HEK293 (cell line): ENCODE measurements at regions not wholly inside any gene's neighbourhood (a gene's known extent, or its start where the extent isn't known, plus 50 kb on each side); places are given as distances from the start of the nearest gene placed in this dataset.
A peak's percentile ranks its signal among the peaks of the same experiment; 100 is the strongest.

Experiments used
- GLI2 ChIP-seq: fragments of 450-650 bp; formaldehyde crosslinking; IDR thresholded peaks from 2 replicates; pipeline ENCODE4; 2017; ENCODE audit warnings: missing biosample characterization, missing genetic modification characterization, low read depth, borderline replicate concordance
- HIC1 ChIP-seq: fragments of 450-650 bp; formaldehyde crosslinking; IDR thresholded peaks from 2 replicates; pipeline ENCODE4 v1.5.1; 2016; ENCODE audit warnings: missing biosample characterization, missing genetic modification characterization
- KLF9 ChIP-seq: fragments of 450-650 bp; formaldehyde crosslinking; IDR thresholded peaks from 2 replicates; pipeline ENCODE4 v1.5.1; 2016; ENCODE audit warnings: missing biosample characterization, missing genetic modification characterization, low read depth
- MZF1 ChIP-seq: fragments of 450-650 bp; formaldehyde crosslinking; IDR thresholded peaks from 2 replicates; pipeline ENCODE4 v1.5.1; 2017; ENCODE audit warnings: missing biosample characterization, missing genetic modification characterization, borderline replicate concordance
- REPIN1 ChIP-seq: fragments of 450-650 bp; formaldehyde crosslinking; IDR thresholded peaks from 2 replicates; pipeline ENCODE4 v1.5.1; 2017; ENCODE audit warnings: missing biosample characterization, missing genetic modification characterization, low read depth
- ZBTB48 ChIP-seq: fragments of 450-650 bp; formaldehyde crosslinking; IDR thresholded peaks from 2 replicates; pipeline ENCODE4 v1.5.1; 2016; ENCODE audit warnings: missing biosample characterization, missing genetic modification characterization
- ZBTB8A ChIP-seq: fragments of 450-650 bp; formaldehyde crosslinking; IDR thresholded peaks from 2 replicates; pipeline ENCODE4 v1.5.1; 2016; ENCODE audit warnings: missing biosample characterization, missing genetic modification characterization
- ZFP37 ChIP-seq: fragments of 450-650 bp; formaldehyde crosslinking; IDR thresholded peaks from 2 replicates; pipeline ENCODE4 v1.5.1; 2016; ENCODE audit warnings: missing biosample characterization, missing genetic modification characterization
- ZFP69B ChIP-seq: fragments of 450-650 bp; formaldehyde crosslinking; IDR thresholded peaks from 2 replicates; pipeline ENCODE4 v1.5.1; 2016; ENCODE audit warnings: missing biosample characterization, missing genetic modification characterization
- ZNF175 ChIP-seq: fragments of 450-650 bp; formaldehyde crosslinking; IDR thresholded peaks from 2 replicates; pipeline ENCODE4 v1.5.1; 2016; ENCODE audit warnings: missing biosample characterization, missing genetic modification characterization
- ZNF184 ChIP-seq: fragments of 450-650 bp; IDR thresholded peaks from 2 replicates; pipeline ENCODE4 v1.5.1; 2018; ENCODE audit warnings: missing biosample characterization, mild to moderate bottlenecking, missing genetic modification characterization
- ZNF221 ChIP-seq: fragments of 450-650 bp; formaldehyde crosslinking; IDR thresholded peaks from 2 replicates; pipeline ENCODE4 v1.5.1; 2017; ENCODE audit warnings: missing biosample characterization, missing genetic modification characterization, borderline replicate concordance
- ZNF223 ChIP-seq: fragments of 450-650 bp; formaldehyde crosslinking; IDR thresholded peaks from 2 replicates; pipeline ENCODE4 v1.5.1; 2016; ENCODE audit warnings: missing biosample characterization, missing genetic modification characterization
- ZNF266 ChIP-seq: fragments of 450-650 bp; formaldehyde crosslinking; IDR thresholded peaks from 2 replicates; pipeline ENCODE4 v1.5.1; 2016; ENCODE audit warnings: missing biosample characterization, missing genetic modification characterization, low read depth
- ZNF292 ChIP-seq: fragments of 450-650 bp; formaldehyde crosslinking; IDR thresholded peaks from 2 replicates; pipeline ENCODE4 v1.5.1; 2016; ENCODE audit warnings: low read depth, missing biosample characterization, missing genetic modification characterization, borderline replicate concordance
- ZNF302 ChIP-seq: fragments of 450-650 bp; formaldehyde crosslinking; IDR thresholded peaks from 2 replicates; pipeline ENCODE4 v1.5.1; 2016; ENCODE audit warnings: missing biosample characterization, missing genetic modification characterization, low read depth
- ZNF426 ChIP-seq: fragments of 450-650 bp; formaldehyde crosslinking; IDR thresholded peaks from 2 replicates; pipeline ENCODE4 v1.5.1; 2017; ENCODE audit warnings: missing biosample characterization, missing genetic modification characterization, mild to moderate bottlenecking, inconsistent platforms, moderate library complexity
- ZNF473 ChIP-seq: fragments of 450-650 bp; formaldehyde crosslinking; IDR thresholded peaks from 2 replicates; pipeline ENCODE4 v1.5.1; 2017; ENCODE audit warnings: missing biosample characterization, missing genetic modification characterization
- ZNF48 ChIP-seq: fragments of 450-650 bp; formaldehyde crosslinking; IDR thresholded peaks from 2 replicates; pipeline ENCODE4 v1.5.1; 2016; ENCODE audit warnings: missing biosample characterization, missing genetic modification characterization
- ZNF501 ChIP-seq: fragments of 450-650 bp; formaldehyde crosslinking; IDR thresholded peaks from 2 replicates; pipeline ENCODE4 v1.5.1; 2016; ENCODE audit warnings: missing biosample characterization, missing genetic modification characterization
- ZNF518A ChIP-seq: fragments of 450-650 bp; formaldehyde crosslinking; conservative IDR thresholded peaks from 2 replicates; pipeline ENCODE4 v1.5.1; 2016; ENCODE audit warnings: low read depth, missing biosample characterization, missing genetic modification characterization
- ZNF560 ChIP-seq: fragments of 450-650 bp; formaldehyde crosslinking; IDR thresholded peaks from 2 replicates; pipeline ENCODE4 v1.5.1; 2017; ENCODE audit warnings: missing biosample characterization, missing genetic modification characterization, borderline replicate concordance
- ZNF610 ChIP-seq: fragments of 450-650 bp; formaldehyde crosslinking; IDR thresholded peaks from 2 replicates; pipeline ENCODE4 v1.5.1; 2016; ENCODE audit warnings: missing biosample characterization, missing genetic modification characterization, borderline replicate concordance
- ZNF658 ChIP-seq: fragments of 450-650 bp; formaldehyde crosslinking; IDR thresholded peaks from 2 replicates; pipeline ENCODE4; 2016; ENCODE audit warnings: missing biosample characterization, missing genetic modification characterization
- ZNF707 ChIP-seq: fragments of 450-650 bp; formaldehyde crosslinking; IDR thresholded peaks from 2 replicates; pipeline ENCODE4 v1.5.1; 2016; ENCODE audit warnings: missing biosample characterization, missing genetic modification characterization
- ZNF747 ChIP-seq: fragments of 450-650 bp; formaldehyde crosslinking; IDR thresholded peaks from 2 replicates; pipeline ENCODE4 v1.5.1; 2016; ENCODE audit warnings: missing biosample characterization, missing genetic modification characterization
- ZSCAN16 ChIP-seq: fragments of 450-650 bp; formaldehyde crosslinking; IDR thresholded peaks from 2 replicates; pipeline ENCODE4 v1.5.1; 2016; ENCODE audit warnings: missing biosample characterization, missing genetic modification characterization
- TF ChIP-seq, protein P1 (sequence below): fragments of 450-650 bp; formaldehyde crosslinking; IDR thresholded peaks from 2 replicates; pipeline ENCODE4 v1.5.1; 2016; ENCODE audit warnings: missing biosample characterization, missing genetic modification characterization, low read depth
- TF ChIP-seq, protein P2 (sequence below): fragments of 450-650 bp; formaldehyde crosslinking; IDR thresholded peaks from 2 replicates; pipeline ENCODE4 v1.5.1; 2016; ENCODE audit warnings: missing biosample characterization, missing genetic modification characterization

DNA sequence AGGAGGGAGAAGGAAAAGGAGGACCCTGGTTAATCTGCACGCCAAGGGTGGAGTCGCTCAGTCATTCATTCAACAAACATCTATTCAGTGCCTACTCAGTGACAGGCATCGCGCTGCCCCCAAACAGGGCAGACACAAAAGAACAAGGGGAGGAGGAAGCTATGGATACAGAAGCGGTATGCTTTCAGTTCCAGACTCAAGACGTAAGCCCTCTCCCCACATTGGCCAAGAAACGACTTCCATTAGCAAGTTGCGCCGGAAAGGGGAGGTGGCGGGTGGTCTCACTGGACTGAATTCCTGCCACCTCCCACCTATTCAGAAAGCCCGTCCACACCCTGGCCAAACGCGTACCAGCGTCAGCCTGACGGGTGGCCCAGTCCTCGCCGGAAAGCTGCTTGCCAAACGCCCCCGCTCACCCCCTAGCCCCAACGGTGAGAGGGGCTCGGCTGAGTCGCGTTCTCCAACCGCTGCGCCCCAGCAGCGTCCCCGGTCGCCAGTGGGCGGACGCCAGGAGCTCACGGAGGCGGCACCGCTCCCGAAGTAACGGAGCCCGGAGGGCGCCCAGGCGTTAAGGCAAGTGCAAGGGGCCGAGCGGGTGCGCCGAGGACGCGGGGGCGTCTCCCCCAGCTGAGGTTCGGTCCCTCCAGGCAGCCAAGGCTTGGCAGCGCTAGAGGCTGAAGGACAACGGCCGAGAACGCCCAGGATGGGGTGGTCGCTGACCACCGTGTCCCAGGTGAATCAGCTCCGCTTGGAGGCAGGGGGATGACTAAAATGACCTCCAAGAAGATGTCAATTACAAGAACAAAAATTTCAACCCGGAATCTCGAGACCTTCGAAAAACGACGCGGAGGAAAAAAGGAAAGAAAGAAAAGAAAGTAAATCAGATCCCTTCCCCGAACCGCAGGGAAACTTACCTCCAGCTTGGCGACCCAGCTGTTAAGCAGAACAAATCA is 470.7 kb downstream of the SOX9 start (continued):
- TF ChIP-seq ZNF610 = no peak
- TF ChIP-seq GLI2 (tag by site-specific recombination) = no peak
- no peak for TF ChIP-seq ZFP37 (tag by site-specific recombination)
- TF ChIP-seq ZNF518A = no peak
- TF ChIP-seq ZNF221 (tag by site-specific recombination) = no peak
- no peak for TF ChIP-seq ZNF292 (tag by site-specific recombination)
- TF ChIP-seq, protein P1, sequence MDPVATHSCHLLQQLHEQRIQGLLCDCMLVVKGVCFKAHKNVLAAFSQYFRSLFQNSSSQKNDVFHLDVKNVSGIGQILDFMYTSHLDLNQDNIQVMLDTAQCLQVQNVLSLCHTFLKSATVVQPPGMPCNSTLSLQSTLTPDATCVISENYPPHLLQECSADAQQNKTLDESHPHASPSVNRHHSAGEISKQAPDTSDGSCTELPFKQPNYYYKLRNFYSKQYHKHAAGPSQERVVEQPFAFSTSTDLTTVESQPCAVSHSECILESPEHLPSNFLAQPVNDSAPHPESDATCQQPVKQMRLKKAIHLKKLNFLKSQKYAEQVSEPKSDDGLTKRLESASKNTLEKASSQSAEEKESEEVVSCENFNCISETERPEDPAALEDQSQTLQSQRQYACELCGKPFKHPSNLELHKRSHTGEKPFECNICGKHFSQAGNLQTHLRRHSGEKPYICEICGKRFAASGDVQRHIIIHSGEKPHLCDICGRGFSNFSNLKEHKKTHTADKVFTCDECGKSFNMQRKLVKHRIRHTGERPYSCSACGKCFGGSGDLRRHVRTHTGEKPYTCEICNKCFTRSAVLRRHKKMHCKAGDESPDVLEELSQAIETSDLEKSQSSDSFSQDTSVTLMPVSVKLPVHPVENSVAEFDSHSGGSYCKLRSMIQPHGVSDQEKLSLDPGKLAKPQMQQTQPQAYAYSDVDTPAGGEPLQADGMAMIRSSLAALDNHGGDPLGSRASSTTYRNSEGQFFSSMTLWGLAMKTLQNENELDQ (tag by site-specific recombination) = no peak
- no peak for TF ChIP-seq REPIN1 (tag by site-specific recombination)
- TF ChIP-seq ZNF266 (tag by site-specific recombination) = no peak
- TF ChIP-seq ZNF426 = no peak
- TF ChIP-seq ZNF560 (tag by site-specific recombination) = no peak
- TF ChIP-seq ZBTB8A (tag by site-specific recombination) = peak; percentile 78
- TF ChIP-seq ZNF48 (tag by site-specific recombination) = no peak
- peak; percentile 63; the same call in 1 of the 2 replicates for TF ChIP-seq ZBTB48 (tag by site-specific recombination)
- TF ChIP-seq ZNF473 (tag by site-specific recombination) = no peak
- TF ChIP-seq ZNF223 = no peak
- TF ChIP-seq ZSCAN16 (tag by site-specific recombination) = no peak
- no peak for TF ChIP-seq ZNF501 (tag by site-specific recombination)
- TF ChIP-seq MZF1 (tag by site-specific recombination) = no peak
- no peak for TF ChIP-seq ZNF658 (tag by site-specific recombination)
- TF ChIP-seq ZFP69B (tag by site-specific recombination) = no peak
- TF ChIP-seq, protein P2, sequence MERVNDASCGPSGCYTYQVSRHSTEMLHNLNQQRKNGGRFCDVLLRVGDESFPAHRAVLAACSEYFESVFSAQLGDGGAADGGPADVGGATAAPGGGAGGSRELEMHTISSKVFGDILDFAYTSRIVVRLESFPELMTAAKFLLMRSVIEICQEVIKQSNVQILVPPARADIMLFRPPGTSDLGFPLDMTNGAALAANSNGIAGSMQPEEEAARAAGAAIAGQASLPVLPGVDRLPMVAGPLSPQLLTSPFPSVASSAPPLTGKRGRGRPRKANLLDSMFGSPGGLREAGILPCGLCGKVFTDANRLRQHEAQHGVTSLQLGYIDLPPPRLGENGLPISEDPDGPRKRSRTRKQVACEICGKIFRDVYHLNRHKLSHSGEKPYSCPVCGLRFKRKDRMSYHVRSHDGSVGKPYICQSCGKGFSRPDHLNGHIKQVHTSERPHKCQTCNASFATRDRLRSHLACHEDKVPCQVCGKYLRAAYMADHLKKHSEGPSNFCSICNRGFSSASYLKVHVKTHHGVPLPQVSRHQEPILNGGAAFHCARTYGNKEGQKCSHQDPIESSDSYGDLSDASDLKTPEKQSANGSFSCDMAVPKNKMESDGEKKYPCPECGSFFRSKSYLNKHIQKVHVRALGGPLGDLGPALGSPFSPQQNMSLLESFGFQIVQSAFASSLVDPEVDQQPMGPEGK (tag by site-specific recombination) = peak; percentile 84
- TF ChIP-seq HIC1 (tag by site-specific recombination) = no peak
- peak; percentile 61 for TF ChIP-seq KLF9 (tag by site-specific recombination)
- no peak for TF ChIP-seq ZNF184
- TF ChIP-seq ZNF302 = no peak
- TF ChIP-seq ZNF747 (tag by site-specific recombination) = no peak
- TF ChIP-seq ZNF175 (tag by site-specific recombination) = no peak
- no peak for TF ChIP-seq ZNF707 (tag by site-specific recombination)
